Left renal cortex interstitium (tissue), 4 donors: ENCODE measurements at regions not wholly inside any gene's neighbourhood (a gene's known extent, or its start where the extent isn't known, plus 50 kb on each side); places are given as distances from the start of the nearest gene placed in this dataset.

Experiments
- DNase-seq, 4 donors: peaks; one replicate each; pipeline ENCODE4 v3.0.0-alpha.2; 2013; ENCODE audit warnings: low read depth in 4 of 4, low spot score in 2 of 4, missing footprints in 1 of 4

DNA sequence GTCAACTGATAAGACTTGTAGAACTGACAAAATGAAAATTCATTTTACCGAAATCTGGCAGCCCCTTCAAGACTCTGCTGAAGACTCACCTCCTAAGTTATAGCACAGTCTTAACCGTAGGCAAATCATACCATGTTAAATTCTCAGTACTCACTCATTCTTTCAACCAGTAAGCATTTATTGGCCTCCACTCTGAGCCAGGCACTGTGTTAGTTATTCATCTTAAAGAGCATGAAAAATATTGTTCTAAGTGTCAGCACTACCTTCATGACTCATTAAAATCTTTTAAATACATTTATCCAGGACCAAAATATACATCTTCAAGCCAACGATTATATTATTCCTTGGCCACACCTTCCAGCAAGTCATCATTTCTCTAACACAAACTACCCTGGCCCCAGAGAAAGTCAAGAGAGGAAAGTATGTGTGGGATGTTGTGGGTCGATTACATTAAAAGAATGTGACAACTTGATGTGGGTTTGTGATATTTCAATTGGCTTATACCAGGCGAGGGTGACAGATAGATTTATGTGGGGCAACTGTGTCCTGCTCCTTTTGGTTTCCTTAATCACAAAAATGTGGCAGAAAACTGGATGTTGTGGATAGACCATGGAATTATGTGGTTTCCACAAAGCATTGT, 55.0 kb downstream of the TMEM30B start:
- DNase-seq: no peak

DNA sequence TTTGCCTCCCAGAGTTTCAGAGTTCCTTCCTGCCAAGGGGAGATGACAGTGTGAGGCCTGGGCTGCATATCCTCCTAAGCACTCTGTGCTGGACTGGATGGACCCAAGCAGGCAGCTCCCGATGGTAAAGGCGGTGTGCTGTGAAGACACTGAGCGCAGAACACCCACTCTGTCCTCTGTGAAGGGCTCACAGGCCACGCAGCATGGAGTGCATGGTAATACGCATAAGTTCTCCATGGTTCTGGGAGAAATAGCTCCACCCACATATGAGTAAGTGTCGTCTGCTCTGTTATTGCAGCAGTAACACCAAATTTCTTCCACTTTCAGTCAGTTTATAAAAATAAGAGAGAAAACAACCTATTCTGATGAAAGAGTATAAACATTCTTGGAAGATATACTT, 55.8 kb downstream of the TMEM30B start:
- DNase-seq: no peak

DNA sequence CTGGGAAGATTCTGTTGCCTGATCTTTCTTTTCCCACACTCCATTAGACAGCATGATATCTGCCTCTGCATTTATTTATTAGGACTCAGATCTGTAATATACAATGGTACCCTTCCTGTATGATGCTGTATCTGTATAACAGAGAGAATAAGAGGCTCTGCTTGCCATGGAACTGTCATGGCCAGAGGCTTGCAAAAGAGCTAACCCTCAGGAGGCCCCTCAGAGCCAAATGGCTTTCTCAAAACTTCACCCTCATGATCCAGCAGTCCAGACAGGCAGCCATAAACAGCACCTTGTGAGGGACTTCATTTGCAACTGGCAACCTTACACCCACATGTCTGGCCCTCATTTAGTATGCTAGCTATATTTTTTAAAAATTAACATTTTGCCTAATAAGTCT, 57.6 kb downstream of the TMEM30B start:
- no peak for DNase-seq

DNA sequence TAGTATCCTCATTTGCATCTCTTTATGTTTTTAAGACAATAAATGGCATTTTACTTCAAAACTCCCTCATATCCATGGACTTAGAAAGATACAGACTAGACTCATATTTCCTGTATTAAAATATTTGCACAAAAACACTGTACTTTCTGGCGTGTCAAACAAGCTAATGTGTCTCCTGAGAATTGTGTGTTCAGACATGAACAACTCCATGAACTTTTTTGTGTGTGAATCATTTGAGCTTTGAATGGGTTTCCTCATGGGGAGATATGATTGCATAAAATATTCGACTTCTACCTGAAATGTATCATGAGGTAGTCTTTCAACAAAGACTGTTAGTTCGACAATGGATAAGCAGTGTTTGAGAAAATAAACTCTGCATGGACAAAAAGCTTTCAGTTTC, 58.8 kb downstream of the TMEM30B start:
- no peak for DNase-seq

DNA sequence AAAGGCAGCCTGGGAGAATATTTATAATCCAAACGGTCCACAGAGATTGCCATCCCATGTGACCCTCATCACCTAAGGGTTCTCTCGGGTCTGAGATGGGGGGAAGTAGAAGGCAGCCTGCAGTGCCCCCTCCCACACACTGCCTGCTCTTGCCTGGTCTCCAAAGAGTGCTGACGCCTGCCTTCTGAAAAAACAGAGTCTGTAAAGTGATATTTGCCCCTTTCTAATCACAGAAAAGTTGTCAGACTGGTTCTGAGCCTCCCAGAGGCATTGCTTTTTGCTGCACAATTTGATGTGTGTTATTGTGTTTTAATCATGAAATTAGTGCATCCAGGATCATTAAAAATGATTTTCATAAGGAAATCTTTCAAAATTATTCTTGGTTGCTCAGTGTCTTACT, 59.2 kb downstream of the TMEM30B start:
- DNase-seq: no peak

DNA sequence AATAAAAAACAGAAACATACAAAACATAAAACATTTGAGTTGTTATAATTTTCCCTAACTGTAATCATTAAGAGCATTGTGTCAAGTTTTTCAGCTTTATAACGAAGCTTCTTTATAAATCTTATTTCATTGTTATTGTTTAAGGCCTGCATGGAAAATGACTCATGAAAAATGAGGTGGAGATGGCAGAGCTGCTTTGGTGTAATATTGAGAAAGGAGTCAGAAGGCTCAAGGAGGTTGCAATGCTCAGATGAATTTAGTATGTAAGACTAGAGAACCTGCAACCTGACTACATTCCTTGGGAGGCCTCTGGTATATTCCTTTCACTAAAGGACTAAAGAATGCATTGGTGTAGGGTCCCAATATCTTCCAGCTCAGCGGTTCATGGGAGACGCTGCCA, 61.5 kb downstream of the TMEM30B start:
- no peak for DNase-seq

DNA sequence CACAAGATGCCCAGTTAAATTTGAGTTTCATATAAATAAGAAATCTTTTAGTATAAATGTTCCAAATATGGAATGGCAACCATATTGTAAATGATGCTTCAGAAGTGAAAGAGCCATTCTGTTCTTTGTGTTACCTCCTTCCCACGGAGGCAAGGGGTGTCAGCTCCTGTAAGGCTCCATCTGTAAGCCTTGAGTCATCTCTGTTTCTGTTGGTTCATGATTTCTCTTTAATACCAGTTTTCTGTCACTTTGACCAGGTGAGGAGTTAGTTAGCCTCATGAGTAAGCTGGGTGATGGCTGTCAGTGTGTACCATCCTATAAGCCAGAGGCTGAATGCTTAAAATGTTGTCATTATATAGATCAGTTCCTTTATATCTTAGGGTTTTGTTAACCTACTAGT, 61.9 kb downstream of the TMEM30B start:
- no peak for DNase-seq

DNA sequence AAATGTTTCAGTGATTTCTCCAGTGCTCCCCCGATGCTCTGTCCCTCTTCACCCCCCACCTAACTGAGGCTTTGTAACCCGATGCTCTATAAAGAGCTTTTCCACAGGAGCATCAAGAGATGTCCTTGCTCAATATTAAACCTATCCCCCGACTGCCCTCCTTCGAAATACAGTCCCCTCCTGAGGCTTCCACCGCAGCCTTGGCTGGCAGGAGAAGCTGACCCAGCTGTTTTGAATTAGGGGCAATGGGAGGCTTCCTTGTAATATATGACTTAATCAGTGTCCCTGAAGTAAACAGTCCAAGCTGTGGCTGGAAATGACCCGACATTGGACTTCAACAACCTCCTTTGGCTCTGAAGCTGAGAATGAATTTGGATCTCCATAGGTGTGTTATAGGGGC, 62.4 kb downstream of the TMEM30B start:
- DNase-seq: no peak

DNA sequence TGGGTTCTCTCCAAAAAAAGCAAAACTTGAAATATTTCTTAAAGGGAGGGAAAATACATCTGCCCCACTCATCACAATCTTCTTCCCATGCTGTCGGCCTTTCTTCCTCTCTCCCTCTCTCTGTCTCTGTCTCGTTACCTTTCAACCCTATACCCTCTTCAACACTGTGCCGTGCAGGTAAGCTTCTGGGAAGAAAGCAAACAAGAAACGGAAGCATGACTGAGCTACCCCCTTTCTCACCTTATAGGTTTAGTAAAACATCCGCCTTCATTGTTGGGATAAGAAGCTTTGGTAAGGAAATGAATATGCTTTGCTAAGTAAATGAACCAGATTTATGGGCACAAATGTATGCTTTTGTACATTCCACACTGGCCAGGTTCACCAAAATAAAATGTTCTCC, 63.0 kb downstream of the TMEM30B start:
- no peak for DNase-seq

DNA sequence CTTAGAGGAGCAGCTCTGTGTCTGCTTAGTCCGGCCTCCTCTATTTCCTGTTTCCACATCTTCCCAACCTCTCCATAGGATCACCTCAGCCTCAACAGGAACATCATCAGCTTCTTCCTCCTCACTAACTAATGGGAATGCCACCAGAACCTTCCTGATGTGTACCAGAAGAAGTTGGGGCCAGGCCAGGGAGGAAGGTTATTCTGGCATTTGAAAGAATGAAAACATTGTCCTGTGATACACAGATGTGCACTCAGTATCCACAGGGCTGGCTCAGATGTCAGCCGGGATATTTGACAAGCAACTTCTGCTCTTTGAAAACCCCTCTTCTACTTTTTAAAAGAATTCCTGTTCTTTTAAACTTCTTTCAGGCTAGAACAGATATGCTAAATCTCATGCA, 63.6 kb downstream of the TMEM30B start:
- DNase-seq: no peak

DNA sequence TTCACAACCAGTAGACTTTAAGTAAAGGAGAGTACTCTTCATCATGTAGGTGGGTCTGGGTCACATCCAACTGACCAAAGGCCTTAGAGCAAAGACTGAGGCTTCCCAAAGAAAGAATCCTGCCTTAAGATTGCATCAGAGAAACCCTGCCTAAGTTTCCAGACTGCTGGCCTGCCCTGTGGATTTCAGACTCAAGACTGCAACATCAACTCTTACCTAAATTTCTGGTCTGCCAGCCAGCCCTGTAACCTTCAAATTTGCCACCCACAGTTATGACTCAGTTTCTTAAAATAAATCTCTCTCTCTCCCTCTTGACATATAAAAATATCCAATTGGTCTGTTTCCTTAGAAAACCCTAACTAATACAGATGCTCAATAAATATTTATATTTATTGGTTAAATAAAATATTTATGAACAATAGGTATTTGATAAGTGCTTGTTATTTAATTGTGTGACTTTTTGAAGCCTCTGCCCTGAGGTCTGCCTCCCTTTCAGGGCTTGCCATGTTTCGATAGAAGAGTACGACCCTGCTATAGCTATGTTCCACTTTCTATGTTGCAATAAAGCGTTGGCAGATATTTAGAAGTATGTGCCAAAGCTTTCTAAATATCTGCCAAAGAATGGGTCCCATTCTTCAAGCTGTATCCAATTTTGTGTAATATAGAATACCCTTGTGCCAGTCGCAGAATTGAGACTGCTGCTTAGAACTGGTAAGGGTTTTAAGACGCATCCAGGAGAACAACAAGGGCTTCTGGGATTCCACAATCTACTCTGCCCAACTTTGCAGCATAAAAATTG, 65.7 kb downstream of the TMEM30B start:
- DNase-seq: no peak

DNA sequence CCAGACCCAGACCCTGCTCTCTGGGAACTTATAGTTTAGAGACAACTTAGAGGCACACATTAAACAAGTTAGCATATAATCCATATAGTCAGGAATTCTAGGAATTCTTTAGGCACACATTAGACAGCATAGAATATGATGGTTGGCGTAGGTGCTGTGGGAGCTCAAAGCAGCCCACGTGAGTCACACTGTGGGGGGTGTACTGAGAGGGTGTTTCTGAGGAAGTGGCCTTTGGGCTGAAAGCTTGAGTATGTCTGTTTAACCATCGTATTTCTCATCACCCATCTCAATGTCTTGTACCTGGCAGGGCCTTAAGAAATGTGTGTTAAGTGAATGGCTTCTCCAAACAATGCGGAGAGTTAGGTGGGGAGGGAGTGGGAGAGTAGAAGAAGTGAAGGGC, 67.2 kb downstream of the TMEM30B start:
- no peak for DNase-seq

DNA sequence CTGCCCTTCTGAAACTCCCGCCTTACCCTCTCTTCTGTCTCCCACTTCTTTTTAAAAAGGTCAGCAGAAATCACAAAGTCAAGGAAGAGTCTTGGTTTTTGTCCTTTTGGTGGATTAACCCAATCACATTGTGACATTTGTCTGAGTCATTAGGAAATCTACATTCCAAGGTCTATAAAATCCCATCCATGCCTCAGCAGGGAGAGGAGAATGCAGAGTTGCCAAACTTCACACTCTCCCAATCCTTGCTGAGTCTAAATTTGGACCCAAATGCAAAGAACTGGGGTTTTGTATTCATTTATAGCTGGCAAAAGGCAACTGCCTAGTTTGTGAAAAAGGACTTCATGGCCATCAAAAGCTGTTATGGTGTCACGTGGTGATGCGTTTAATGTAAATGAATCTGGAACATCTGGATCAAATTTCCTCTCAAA, 67.9 kb downstream of the TMEM30B start:
- DNase-seq: no peak

DNA sequence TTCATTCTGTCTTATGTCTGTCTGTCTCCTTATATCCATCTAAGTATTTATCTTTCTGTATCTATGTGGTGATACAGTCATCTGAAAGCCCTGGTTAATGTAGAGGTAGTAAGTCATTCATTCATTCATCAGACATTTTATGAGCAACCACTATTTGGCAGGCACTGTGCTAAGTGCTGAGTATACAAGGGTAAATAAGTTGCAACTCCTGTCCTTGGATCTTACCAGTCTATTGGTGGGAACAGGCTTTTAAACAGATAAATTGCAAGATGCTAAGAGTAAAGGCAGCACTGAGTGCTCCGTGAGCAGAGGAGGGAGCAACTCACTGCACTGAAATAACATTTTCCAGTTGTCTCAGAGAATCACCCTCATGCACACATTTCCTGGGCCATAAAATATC, 68.6 kb downstream of the TMEM30B start:
- no peak for DNase-seq

DNA sequence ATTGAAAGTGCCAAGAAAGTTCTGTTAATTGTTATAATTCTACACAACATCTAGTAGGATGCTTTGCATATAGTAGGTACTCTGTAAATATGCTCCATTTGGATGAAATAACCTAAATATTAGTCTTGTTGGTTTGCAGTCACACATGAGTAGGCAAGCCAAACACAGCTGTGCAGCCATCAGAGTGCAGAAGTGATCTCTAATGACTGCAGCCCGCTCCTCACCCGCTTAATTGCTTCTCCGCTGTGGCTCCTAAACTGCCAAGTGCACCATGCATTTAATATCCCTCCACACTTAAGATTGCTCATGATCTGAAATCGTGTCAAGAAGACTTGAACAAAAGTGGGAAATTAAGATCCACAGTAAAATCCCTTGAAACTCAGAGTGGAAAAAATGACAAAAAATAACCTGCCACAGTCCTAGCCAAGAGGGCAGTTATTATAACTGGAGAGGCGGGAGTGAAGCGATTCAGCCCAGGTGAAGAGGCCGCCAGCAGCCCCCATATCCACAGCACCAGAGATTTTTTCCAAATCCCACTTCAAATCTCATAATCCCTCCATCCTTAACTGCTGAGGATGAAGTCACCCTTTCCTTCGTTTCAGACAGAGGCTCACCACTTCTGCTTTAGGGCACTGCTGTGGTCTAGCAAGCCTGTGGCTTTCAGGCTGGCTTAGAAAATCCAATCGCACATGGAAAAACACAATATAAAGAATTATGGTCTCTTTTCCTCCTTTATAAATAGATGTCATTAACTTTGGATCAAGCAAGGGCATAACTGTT, 69.5 kb downstream of the TMEM30B start:
- no peak for DNase-seq

DNA sequence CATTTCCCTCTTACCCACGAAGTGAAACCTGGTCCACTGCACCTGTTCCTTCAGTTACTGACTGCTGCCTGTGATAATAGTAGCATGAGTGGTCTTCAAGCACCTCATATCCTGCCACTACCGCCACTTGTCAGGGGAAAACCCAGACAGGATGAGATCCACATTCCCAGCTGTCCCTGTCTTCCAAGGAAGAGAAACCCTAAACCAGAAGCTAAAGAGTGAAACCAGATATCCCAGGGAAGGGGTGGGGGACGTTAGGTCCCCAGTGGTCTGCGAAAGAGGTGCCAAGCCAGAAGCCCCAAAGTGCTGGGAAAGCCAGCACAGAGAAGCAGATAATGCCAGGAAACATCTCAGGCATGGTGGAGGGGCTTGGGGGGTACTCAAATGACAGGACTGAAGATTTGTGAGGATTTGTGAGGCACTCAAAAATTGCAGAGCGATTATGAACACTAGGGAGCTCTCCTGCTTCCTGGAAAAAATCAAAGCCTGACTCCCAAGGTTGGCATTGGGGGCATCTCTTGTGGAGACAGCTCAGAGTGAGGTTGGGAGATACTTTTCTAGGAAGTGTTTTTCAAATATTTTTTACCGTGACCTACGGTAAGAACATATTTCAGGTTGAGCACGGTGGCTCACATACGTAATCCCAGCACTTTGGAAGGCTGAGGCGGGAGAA, 77.9 kb downstream of the TMEM30B start:
- no peak for DNase-seq

DNA sequence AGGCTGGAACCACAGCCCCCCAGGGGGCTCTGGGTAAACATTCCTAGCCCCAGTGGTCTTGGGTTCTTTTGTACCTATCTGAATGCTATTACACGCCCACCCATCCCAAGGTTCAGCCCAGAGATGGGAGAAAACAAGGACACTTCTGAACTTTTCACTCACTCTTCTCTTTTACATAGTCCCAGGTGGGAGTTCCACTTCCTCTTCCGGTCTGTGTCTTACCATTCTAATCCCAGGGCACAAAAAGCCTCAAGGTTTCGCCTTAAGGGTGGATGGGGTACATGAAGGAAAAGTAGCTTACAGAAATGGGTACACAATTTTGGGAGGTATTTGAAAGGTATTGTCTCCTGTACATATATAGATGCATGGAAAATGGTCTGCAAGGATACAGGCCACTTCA, 79.0 kb downstream of the TMEM30B start:
- no peak for DNase-seq

DNA sequence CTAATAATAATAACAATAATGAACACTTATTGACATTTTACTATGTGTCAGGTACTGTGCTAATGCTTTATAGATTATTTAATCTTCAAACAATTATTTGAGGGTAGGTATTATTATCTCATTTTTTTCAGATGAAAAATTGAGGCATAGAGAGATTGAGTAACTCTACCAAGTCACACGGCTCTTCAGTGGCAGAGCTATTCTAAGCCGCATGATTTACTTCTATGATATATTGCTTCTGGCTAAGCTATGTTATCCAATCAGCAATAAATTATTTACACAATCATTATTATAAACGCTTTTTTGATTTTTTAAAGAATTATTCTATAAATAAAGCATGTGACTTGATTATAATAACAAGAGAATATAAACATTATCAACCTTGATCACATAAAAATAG, 80.0 kb downstream of the TMEM30B start:
- DNase-seq: no peak

DNA sequence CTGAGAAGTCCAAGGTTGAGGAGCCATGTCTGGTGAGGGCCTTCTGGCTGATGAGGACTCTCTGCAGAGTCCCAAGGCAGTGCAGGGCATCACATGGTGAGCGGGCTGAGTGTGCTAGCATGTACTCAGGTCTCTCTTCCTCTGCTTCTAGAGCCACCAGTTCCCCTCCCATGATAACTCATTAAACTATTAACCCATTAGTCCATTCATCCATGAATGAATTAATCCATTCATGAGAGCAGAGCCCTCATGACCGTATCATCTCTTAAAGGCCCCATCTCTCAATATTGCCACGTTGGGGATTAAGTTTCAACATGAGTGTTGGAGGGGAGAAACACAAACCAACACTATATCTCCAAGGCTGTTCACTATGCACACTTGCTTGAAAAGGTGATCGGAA, 83.7 kb downstream of the TMEM30B start:
- DNase-seq: no peak

DNA sequence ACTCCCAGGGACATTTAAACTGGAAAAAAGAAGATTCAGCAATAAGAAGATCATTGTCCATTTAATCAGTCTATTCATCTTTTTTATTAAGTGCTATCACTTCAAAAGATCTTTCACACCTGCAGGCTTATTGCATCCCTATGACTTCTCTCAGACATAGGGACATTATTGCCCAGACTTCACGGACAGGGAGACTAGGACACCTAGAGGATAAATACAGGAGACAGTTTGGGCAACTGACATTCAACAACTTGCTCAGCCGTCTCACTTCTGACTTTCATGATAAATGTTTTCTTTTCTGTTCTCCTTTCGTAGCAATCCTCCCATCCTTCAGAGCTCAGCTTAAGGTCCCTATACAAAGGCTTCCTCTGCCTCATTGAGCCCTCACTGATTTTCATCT, 84.3 kb downstream of the TMEM30B start:
- no peak for DNase-seq

DNA sequence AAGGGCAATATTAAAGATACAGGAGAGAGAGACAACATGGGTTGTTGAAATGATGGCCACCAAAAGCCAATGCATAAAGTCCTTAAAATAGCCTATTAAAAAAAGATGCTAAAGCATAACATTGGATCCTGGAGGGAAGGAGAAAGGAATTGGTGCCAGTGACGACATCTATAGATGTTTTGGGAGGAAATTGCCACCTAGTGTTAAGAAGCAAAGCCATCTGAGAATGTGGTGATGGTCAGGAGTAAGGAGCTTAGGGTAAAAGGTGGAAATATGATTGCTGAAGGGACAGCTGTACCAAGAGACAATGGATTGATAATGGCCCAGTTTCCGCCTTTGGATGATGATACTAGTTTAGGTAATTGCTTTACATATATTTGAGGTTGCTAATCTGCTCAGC, 85.1 kb downstream of the TMEM30B start:
- DNase-seq: no peak
